Stimulated activated naive B cell treated with anti-CD40 and anti-IgM and Interleukin-4, amounts not matched to agents 10 μg/mL and 1 μg/mL and 100 μg/mL, for 72 hours (primary cell): ENCODE measurements at regions not wholly inside any gene's neighbourhood (a gene's known extent, or its start where the extent isn't known, plus 50 kb on each side); places are given as distances from the start of the nearest gene placed in this dataset.
"Not testable (repeated sequence)": the region's sequence is repeated elsewhere in the genome, so short reads cannot be mapped to it uniquely, and the experiment has no call there.

Experiments used
- ATAC-seq, 2 donors: fragments of 150-1000 bp; cut with Tn5 transposase; replicated peaks; 2 replicates each; pipeline ENCODE4 v1.10.0; 2021; ENCODE audit warnings: moderate library complexity in 1 of 2
- DNase-seq: peaks from one replicate; pipeline ENCODE4 v3.0.0; 2021
- H3K27ac Mint-ChIP-seq: one replicate; pipeline ENCODE4 v1.8.0; 2022; ENCODE audit warnings: mild to moderate bottlenecking, mixed read lengths
- H3K27me3 Mint-ChIP-seq, 2 donors: one replicate each; pipeline ENCODE4 v1.8.0; 2022; ENCODE audit warnings: mixed read lengths in 2 of 2
- H3K36me3 Mint-ChIP-seq, 2 donors: one replicate each; pipeline ENCODE4 v1.8.0; 2022; ENCODE audit warnings: mixed read lengths in 2 of 2, mild to moderate bottlenecking in 1 of 2
- H3K4me1 Mint-ChIP-seq, 2 donors: one replicate each; pipeline ENCODE4 v1.8.0; 2022; ENCODE audit warnings: mixed read lengths in 2 of 2, mild to moderate bottlenecking in 1 of 2
- H3K4me3 Mint-ChIP-seq, 2 donors: one replicate each; pipeline ENCODE4 v1.8.0; 2022; ENCODE audit warnings: mild to moderate bottlenecking in 2 of 2, mixed read lengths in 2 of 2, moderate library complexity in 1 of 2
- H3K9me3 Mint-ChIP-seq, 2 donors: one replicate each; pipeline ENCODE4 v1.8.0; 2022; ENCODE audit warnings: mixed read lengths in 2 of 2, mild to moderate bottlenecking in 1 of 2

GRCh38 chr10:115028419-115028818 lies 64.7 kb upstream of the ATRNL1 start:
- no peak for ATAC-seq
- H3K9me3 Mint-ChIP-seq, result no peaks in the 10 kb centered on the region
- H3K4me1 Mint-ChIP-seq, result no peaks in the 10 kb centered on the region
- no peaks in the 10 kb centered on the region for H3K27me3 Mint-ChIP-seq
- no peak for DNase-seq
- H3K36me3 Mint-ChIP-seq, result no peaks in the 10 kb centered on the region
- no peak overlapping the region for H3K27ac Mint-ChIP-seq
- no peak overlapping the region for H3K4me3 Mint-ChIP-seq

DNA sequence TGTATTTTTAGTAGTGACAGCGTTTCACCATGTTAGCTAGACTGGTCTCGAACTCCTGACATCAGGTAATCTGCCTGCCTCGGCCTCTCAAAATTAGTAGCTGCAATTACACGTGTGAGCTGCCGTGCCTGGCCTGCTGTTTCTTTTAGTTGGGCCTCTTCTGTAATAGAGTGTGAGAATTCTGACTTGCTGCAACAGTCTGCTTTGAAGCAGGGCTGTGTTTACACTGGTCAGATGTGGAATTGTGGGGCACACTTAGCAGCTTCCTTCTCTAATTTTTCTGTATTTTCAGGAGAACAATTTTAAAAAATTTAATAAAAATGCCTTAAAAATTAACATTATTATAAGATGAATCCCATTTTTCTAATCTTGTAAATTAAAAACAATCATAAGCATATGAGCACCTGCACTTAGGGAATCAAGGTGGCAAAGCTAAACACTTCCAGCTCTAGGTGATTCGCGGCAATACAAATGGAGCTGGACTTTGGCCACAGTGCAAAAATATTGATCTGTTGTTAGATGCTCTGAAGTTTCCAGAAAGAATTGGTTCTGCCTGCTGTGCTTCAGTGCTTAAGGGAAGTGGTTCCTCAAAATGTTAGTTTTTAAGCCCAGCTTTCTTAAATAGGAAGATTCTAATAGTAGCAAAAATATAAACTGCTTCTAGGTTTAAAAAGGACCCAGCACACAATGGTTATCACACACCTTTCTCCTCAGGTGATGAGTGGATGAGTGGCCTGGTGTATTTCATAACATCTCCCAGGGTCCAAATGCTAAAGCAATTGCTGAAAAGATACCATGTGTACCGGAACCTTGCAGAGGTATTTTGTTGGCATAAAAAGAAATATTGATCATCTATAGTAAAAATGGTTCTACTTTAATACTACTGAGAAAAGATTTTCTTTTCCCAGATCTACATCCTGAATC lies 63.5 kb upstream of the ATRNL1 start:
- Mint-ChIP-seq H3K36me3 (no peaks in the 10 kb centered on the region), H3K27me3 (no peaks in the 10 kb centered on the region), H3K4me3 (no peak overlapping the region), H3K4me1 (no peaks in the 10 kb centered on the region), H3K9me3 (no peaks in the 10 kb centered on the region), H3K27ac (no peak overlapping the region)
- ATAC-seq, result no peak
- DNase-seq, result no peak

DNA sequence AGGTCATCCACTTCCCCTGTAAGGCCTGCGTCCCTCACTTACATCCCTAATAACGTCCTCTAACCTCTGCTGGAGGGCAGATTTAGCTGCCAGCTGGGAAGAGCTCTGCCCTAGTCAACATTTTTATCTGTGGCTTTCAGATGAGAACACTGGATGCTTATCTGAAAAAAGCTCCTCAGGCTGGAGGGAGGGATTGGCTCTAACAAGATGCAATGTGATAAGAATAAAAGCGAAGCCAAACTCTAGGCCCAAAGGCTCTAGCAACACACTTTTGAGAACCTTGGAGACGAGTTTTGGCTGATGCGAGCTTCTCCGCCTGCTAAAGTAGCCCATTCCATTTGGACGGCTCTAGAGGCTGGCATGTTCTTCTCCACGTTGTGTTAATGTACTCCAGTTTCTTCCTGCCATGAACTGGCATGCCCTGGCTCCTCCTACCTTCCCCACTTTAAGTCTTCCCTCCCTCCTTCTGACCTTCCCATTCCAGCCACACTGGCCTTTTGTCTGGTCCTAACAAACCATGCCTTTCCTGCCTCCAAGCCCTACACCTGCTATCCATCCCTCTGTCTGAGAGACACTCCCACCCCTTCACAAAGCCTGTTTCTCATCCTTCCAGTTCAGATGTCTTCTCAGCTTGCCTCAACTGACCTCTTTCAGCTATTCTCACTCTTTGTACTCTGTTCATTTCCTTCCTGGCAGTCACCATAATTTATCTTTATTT lies 62.5 kb upstream of the ATRNL1 start:
- H3K36me3 Mint-ChIP-seq, result no peaks in the 10 kb centered on the region
- H3K27me3 Mint-ChIP-seq, result peaks cover 0 to 4% of the 10 kb centered on the region in 2 donors
- H3K4me1 Mint-ChIP-seq, result no peaks in the 10 kb centered on the region
- peak overlapping the region in 1 of 2 donors; percentile 3 for H3K4me3 Mint-ChIP-seq
- DNase-seq (no peak), ATAC-seq (no peak)
- H3K27ac Mint-ChIP-seq, result no peak overlapping the region
- H3K9me3 Mint-ChIP-seq, result no peaks in the 10 kb centered on the region

DNA sequence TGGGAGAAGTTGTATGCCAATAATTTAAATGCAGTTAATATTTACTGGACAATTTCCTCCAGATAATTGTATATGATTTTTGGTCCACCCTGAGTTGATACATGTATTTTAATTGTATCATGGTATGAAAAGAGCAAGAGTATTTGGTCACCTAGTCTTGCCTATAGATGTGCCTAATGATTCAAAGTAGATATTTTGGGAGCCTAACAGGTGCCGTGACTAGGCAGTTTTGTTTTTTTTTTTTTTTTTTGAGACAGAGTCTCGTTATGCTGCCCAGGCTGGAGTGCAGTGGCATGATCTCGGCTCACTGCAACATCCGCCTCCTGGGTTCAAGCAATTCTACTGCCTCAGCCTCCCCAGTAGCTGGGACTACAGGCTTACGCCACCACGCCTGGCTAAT lies 59.3 kb upstream of the ATRNL1 start:
- peaks cover 0 to 4% of the 10 kb centered on the region in 2 donors for H3K36me3 Mint-ChIP-seq
- ATAC-seq (no peak), DNase-seq (no peak)
- H3K9me3 Mint-ChIP-seq, result peaks cover 0 to 4% of the 10 kb centered on the region in 2 donors
- no peak overlapping the region for H3K4me3 Mint-ChIP-seq
- no peaks in the 10 kb centered on the region for H3K4me1 Mint-ChIP-seq
- H3K27me3 Mint-ChIP-seq, result peaks cover 14 to 15% of the 10 kb centered on the region in 2 donors
- H3K27ac Mint-ChIP-seq, result no peak overlapping the region

DNA sequence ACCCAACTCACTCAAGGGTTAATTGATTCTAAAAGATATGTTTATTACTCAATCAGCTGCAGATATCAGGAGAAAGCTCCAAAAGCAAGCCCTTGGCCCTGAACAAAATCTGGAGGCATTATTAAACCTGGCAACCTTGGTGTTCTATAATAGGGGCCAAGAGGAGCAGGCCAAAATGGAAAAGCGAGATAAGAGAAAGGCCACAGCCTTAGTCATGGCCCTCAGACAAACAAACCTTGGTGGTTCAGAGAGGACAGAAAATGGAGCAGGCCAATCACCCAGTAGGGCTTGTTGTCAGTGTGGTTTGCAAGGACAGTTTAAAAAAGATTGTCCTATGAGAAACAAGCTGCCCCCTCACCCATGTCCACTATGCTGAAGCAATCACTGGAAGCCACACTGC lies 53.4 kb upstream of the ATRNL1 start:
- H3K27ac Mint-ChIP-seq, ATAC-seq: not testable (repeated sequence)

More for the DNA sequence above, 53.4 kb upstream of the ATRNL1 start:
- peaks cover 19% of the 10 kb centered on the region in 2 donors for H3K27me3 Mint-ChIP-seq
- not testable (repeated sequence) for H3K36me3 Mint-ChIP-seq, H3K4me3 Mint-ChIP-seq, H3K4me1 Mint-ChIP-seq, H3K9me3 Mint-ChIP-seq, DNase-seq
